Gastrocnemius medialis (tissue), 4 donors: ENCODE measurements at regions not wholly inside any gene's neighbourhood (a gene's known extent, or its start where the extent isn't known, plus 50 kb on each side); places are given as distances from the start of the nearest gene placed in this dataset.

Source experiments
- CTCF ChIP-seq, 5 experiments: fragments of 450-650 bp in 3 of 5; fragments of 200-600 bp in 2 of 5; sonication (generic) in 2 of 5; IDR thresholded peaks in 4 of 5; conservative IDR thresholded peaks in 1 of 5; 1 replicate in 4 of 5; 2 replicates in 1 of 5; pipeline ENCODE4 v1.5.1; 2016 to 2019; ENCODE audit warnings: antibody characterized with exemption in 5 of 5, mild to moderate bottlenecking in 3 of 5, moderate library complexity in 3 of 5
- POLR2A ChIP-seq, 2 donors: fragments of 450-650 bp; IDR thresholded peaks; one replicate each; pipeline ENCODE4 v1.6.1; 2017; ENCODE audit warnings: antibody characterized with exemption in 2 of 2, mild to moderate bottlenecking in 2 of 2, moderate library complexity in 2 of 2

DNA sequence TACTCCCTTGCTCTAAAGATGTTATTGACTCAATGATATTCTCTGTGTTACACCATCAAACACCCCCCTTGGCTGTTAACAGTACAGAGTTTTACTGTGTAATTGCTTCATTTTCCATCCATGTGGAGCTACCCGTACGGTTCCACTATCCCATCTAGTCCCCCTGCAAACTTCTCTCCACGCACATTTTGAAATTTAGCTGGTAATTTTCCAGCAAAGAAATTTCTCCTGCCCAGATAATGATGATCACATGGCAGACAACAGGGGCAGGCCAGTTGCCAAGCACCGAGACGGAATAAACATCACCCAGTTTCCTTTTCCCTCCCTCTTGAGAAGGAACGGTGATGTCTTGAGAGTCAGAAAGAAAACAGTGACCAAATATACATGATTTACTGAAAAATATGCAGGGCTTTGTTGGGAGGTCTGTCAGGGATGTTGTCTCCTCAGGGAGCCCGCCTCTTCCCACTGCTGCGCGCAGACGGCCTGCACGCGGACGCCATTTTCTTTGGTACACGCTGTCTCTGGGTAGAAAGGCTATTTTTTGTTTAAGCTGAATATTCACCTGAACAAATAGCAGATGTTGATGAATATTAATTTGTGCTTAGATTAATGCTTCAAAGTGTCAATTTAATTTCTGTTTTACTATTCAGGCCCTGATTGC, 109.9 kb downstream of the OLFM4 start:
- TF ChIP-seq CTCF (IDR thresholded peaks at IDR 0.05 in 4 of 5, conservative IDR thresholded peaks at IDR 0.05 in 1 of 5) (no peak), POLR2A (IDR thresholded peaks at IDR 0.05) (no peak)
